Panc1 (cell line): ENCODE measurements at regions not wholly inside any gene's neighbourhood (a gene's known extent, or its start where the extent isn't known, plus 50 kb on each side); places are given as distances from the start of the nearest gene placed in this dataset.

Experiments used
- CTCF ChIP-seq: fragments of 450-650 bp; IDR thresholded peaks from 2 replicates; pipeline ENCODE4 v1.5.1; 2017; ENCODE audit warnings: mild to moderate bottlenecking
- POLR2AphosphoS5 ChIP-seq: IDR thresholded peaks from 2 replicates; pipeline ENCODE4 v1.6.1; 2012; ENCODE audit warnings: mild to moderate bottlenecking, low read depth, low read length, moderate library complexity
- REST ChIP-seq, 2 experiments: IDR thresholded peaks; 2 replicates each; pipeline ENCODE4 v1.6.1; 2011 to 2012; ENCODE audit warnings: low read depth in 2 of 2, control low read depth in 1 of 2, low read length in 1 of 2, mild to moderate bottlenecking in 1 of 2, moderate library complexity in 1 of 2; ENCODE audit not compliant: insufficient read depth in 1 of 2

- TF ChIP-seq CTCF (no peak), POLR2AphosphoS5 (no peak), REST (IDR thresholded peaks at IDR 0.05; ENCODE audit: insufficient read depth in 1 of 2, low read depth in 2 of 2, low read length in 1 of 2) (no peak)
Measured at GRCh38 chr5:6082685-6083084, 295.7 kb downstream of the MED10 start.
